Activated CD8-positive, alpha-beta memory T cell treated with anti-CD3 and anti-CD28 coated beads, Interleukin-2, amount 50 U/mL, for 48 hours (primary cell): ENCODE measurements at regions not wholly inside any gene's neighbourhood (a gene's known extent, or its start where the extent isn't known, plus 50 kb on each side); places are given as distances from the start of the nearest gene placed in this dataset.
A peak's percentile ranks its signal among the peaks of the same experiment; 100 is the strongest.
"Not testable (repeated sequence)": the region's sequence is repeated elsewhere in the genome, so short reads cannot be mapped to it uniquely, and the experiment has no call there.

Source experiments
- DNase-seq: peaks from one replicate; pipeline ENCODE4 v3.0.0-alpha.2; 2020

- DNase-seq: no peak
These were observed 126.4 kb downstream of the DUSP6 start for GRCh38 chr12:89225808-89226411.

GRCh38 chr12:89225401-89225800 lies 126.9 kb downstream of the DUSP6 start:
- DNase-seq: peak; percentile 77

GRCh38 chr12:89222580-89222979 lies 129.7 kb downstream of the DUSP6 start:
- not testable (repeated sequence) for DNase-seq

GRCh38 chr12:89217472-89217871 lies 134.8 kb downstream of the DUSP6 start:
- DNase-seq: no peak

GRCh38 chr12:89216211-89216952 lies 135.9 kb downstream of the DUSP6 start:
- no peak for DNase-seq

- DNase-seq: no peak
These were observed 137.1 kb downstream of the DUSP6 start for GRCh38 chr12:89215196-89215595.

- DNase-seq: no peak
These were observed 138.6 kb downstream of the DUSP6 start for GRCh38 chr12:89213747-89214146.

GRCh38 chr12:89213139-89213538 lies 139.2 kb downstream of the DUSP6 start:
- DNase-seq: no peak

- no peak for DNase-seq
These were observed 139.9 kb downstream of the DUSP6 start for GRCh38 chr12:89212339-89212771.

- no peak for DNase-seq
These were observed 140.8 kb downstream of the DUSP6 start for GRCh38 chr12:89211456-89211855.

GRCh38 chr12:89210277-89210676 lies 142.0 kb downstream of the DUSP6 start:
- no peak for DNase-seq

GRCh38 chr12:89208661-89209096 lies 143.6 kb downstream of the DUSP6 start:
- no peak for DNase-seq

GRCh38 chr12:89206390-89206789 lies 145.9 kb downstream of the DUSP6 start:
- DNase-seq: no peak

GRCh38 chr12:89205517-89205916 lies 146.8 kb downstream of the DUSP6 start:
- DNase-seq: no peak

- DNase-seq: no peak
These were observed 149.2 kb downstream of the DUSP6 start for GRCh38 chr12:89203144-89203543.

GRCh38 chr12:89200217-89200616 lies 152.1 kb downstream of the DUSP6 start:
- no peak for DNase-seq

- DNase-seq: no peak
These were observed 156.8 kb downstream of the DUSP6 start for GRCh38 chr12:89195470-89195869.

GRCh38 chr12:89194683-89195082 lies 157.6 kb downstream of the DUSP6 start:
- no peak for DNase-seq

GRCh38 chr12:89192429-89192828 lies 159.9 kb downstream of the DUSP6 start:
- DNase-seq: no peak

- not testable (repeated sequence) for DNase-seq
These were observed 160.7 kb downstream of the DUSP6 start for GRCh38 chr12:89191597-89191996.

GRCh38 chr12:89189448-89189847 lies 162.9 kb downstream of the DUSP6 start:
- DNase-seq: no peak

- DNase-seq: no peak
These were observed 164.8 kb downstream of the DUSP6 start for GRCh38 chr12:89187507-89187906.

GRCh38 chr12:89185889-89186288 lies 166.4 kb downstream of the DUSP6 start:
- DNase-seq: no peak

- DNase-seq: no peak
These were observed 167.1 kb downstream of the DUSP6 start for GRCh38 chr12:89185181-89185580.

- DNase-seq: no peak
These were observed 168.3 kb downstream of the DUSP6 start for GRCh38 chr12:89183985-89184435.
